HG03039 (cell line): ENCODE measurements at regions not wholly inside any gene's neighbourhood (a gene's known extent, or its start where the extent isn't known, plus 50 kb on each side); places are given as distances from the start of the nearest gene placed in this dataset.
"Not testable (repeated sequence)": the region's sequence is repeated elsewhere in the genome, so short reads cannot be mapped to it uniquely, and the experiment has no call there.

ENCODE experiments used
- ATAC-seq: cut with Tn5 transposase; IDR thresholded peaks from one replicate; pipeline ENCODE4 v1.9.1; 2021; ENCODE audit warnings: mild to moderate bottlenecking, moderate library complexity; ENCODE audit not compliant: unreplicated experiment

DNA sequence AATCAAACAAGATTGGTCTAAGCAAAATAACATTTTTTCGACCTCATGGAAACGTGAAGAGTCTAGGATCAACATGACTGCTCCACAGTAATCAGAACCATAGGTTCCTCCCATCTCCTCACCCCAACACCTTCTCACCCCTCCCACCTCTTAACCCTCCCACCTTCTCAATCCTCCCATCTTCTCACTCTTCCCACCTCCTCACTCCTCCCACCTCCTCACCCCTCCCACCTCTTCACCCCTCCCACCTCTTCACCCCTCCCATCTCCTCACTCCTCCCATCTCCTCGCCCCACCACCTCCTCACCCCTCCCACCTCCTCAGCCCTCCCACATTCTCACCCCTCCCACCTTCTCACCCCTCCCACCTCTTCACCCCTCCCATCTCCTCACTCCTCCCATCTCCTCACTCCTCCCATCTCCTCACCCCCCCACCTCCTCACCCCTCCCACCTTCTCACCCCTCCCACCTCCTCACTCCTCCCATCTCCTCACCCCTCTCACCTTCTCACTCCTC, 567.4 kb downstream of the C6orf118 start:
- no peak for ATAC-seq

GRCh38 chr6:164736090-164736489, 573.3 kb downstream of the C6orf118 start:
- not testable (repeated sequence) for ATAC-seq

DNA sequence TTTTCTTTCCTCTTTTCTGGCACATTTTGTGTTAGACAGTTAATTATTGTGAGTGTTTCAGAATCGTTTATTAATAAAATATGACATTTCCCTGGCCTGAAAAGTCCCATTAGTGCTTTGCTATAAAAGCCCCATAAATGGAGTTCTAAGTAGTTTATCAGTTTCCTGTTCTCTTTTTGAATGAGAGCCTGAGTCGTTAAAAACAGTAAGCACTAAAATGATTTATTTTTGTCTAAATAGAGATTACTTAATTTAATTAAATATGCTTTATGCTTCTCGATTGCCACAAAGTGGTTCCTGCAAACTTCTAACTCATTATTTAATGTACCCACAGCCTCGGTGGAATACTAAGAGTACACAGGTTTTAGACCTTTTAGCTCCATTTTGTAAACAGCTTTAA, 577.9 kb downstream of the C6orf118 start:
- ATAC-seq, result no peak

GRCh38 chr6:164721460-164721859, 587.9 kb downstream of the C6orf118 start:
- ATAC-seq, result no peak

DNA sequence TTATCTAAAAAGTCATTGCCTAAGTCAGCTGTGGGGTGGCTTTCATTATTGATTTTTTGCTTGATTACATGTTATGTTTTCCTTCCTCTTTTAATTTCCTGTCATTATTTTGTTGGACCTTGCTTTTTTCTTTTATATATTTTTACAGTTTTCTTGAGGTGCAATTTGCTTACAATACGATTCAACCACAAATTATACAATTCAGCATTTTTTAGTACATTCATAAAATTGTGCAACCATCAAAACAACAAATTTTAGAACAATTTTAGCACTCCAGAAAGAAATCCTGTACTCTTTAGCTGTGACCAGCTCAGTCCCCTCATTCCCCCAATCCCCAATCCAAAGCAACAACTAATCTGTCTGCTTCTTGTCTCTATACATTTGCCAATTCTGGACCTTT, 608.9 kb downstream of the C6orf118 start:
- ATAC-seq, result no peak

GRCh38 chr6:164695896-164696295, 613.5 kb downstream of the C6orf118 start:
- ATAC-seq, result no peak

- no peak for ATAC-seq
Observed at GRCh38 chr6:164694386-164694785, 615.0 kb downstream of the C6orf118 start.

- ATAC-seq, result no peak
Observed at GRCh38 chr6:164693944-164694343, 615.5 kb downstream of the C6orf118 start.

DNA sequence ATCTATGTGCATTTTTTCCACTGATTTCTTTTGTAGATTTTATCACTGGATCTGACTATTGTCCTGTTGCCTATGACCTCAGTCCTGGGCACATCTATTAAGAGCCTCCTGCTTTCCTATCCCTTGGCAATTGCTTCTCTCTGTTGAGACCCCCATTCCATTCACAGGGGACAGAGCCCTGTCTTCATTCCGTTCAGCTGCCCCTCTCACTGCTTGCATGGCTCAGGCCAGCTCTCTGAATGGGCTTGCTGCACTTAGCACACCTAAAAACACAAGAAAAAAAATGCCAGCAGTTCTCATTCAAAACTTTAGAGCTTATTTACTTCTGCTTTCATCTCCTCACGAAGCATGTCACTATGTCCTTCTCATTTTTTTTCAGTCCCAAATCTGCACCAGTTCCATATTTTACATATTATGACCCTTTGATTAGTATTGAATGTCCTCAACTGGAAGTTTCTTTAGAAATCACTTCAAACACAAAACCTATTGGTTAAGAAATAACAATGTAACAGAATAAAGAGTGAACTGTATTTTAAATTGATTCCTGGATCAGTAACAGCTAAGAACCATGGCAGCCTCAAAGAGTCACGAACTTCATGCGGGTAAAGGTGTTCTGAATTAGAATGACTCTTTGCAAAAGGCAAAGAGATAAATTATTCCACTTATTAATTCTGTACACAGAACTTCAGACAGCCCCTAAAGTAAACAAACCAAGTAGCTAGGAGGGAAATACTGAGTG, 616.5 kb downstream of the C6orf118 start:
- no peak for ATAC-seq

- ATAC-seq, result no peak
Observed at GRCh38 chr6:164690702-164691500, 618.5 kb downstream of the C6orf118 start.

- no peak for ATAC-seq
Observed at GRCh38 chr6:164690241-164690640, 619.2 kb downstream of the C6orf118 start.

- no peak for ATAC-seq
Observed at GRCh38 chr6:164665328-164665727, 644.1 kb downstream of the C6orf118 start.

GRCh38 chr6:164663634-164664033, 645.8 kb downstream of the C6orf118 start:
- ATAC-seq, result no peak

DNA sequence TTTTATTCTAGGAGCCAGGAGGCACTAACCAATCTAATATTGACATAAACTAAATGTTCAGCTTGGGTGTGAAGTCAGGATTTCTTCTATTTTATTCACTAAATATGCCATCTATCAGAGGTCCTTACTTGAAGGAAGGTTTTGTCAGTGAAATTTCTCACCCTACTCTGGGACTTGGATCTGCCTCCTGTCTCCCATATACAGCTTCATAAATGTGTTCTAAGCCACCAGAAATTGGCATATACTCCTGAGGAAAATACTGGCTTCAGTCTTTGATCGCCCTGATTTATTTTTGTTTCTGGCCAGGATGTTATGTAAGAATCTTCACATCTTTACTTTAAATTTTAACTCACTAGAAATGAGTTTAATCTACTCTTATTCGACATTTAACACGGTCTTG, 647.7 kb downstream of the C6orf118 start:
- no peak for ATAC-seq

DNA sequence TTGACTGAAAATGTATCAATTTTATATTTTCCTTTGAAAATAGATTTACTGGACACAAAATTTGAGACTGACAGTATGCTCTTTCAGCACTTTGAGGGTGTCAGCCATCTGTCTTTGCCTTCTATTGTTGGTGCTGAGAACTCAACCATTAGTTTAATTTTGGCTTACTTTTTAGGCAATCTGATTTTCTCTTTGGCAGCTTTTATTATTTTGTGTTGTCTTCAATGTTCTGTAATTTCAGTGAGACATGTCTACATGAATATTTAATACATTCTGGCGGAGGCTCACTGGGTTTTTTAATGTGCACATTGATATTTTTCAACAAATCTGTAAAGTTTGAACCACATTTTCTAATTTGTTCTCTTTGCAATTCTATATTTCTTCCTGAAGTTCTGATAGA, 648.6 kb downstream of the C6orf118 start:
- no peak for ATAC-seq

DNA sequence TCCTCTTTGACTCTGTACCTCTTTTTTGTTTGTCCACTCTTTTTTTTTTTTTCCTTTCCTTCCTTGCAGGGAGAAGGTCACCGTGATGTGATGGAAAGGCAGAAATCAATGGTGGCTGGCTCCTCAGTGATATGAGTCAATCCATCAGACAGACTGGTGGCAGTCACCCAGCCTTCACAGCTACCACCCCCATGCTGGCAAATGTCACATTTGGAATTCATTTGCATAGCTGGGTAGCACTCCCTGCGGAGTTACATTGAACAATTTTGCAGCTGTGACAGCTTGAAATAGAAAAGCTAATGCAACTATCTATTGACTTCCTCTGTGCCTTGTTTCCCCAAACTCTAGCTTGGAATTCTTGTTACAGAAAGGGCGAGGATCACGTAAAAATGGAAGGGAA, 668.4 kb downstream of the C6orf118 start:
- no peak for ATAC-seq

GRCh38 chr6:164628302-164628931, 681.0 kb downstream of the C6orf118 start:
- no peak for ATAC-seq

GRCh38 chr6:164616917-164617524, 692.4 kb downstream of the C6orf118 start:
- ATAC-seq, result no peak

- ATAC-seq, result no peak
Observed at GRCh38 chr6:164612751-164613150, 696.7 kb downstream of the C6orf118 start.

DNA sequence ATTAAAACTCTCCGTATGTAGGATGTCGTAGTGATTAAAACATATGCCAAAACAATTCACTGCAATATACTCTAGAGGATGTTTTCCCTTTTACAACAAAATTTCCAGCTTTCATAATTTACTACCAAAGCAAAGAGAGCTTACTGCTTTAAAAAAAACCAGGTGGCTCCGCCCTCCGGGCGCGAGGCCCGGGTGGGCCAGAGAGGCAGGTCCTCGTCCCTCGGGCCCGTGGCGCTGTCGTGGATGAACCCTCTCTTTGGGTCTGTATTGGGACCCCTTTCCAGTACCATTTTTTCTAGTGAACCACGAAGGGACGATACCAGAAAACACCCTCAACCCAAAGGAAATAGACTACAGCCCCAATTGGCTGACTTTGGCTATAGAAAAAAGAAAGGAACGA, 698.5 kb downstream of the C6orf118 start:
- ATAC-seq, result not testable (repeated sequence)

GRCh38 chr6:164602415-164602814, 707.0 kb downstream of the C6orf118 start:
- not testable (repeated sequence) for ATAC-seq
